NOMO-1 (cell line): ENCODE measurements at regions not wholly inside any gene's neighbourhood (a gene's known extent, or its start where the extent isn't known, plus 50 kb on each side); places are given as distances from the start of the nearest gene placed in this dataset.
"Not testable (repeated sequence)": the region's sequence is repeated elsewhere in the genome, so short reads cannot be mapped to it uniquely, and the experiment has no call there.

Experiments
- DNase-seq, 2 experiments: peaks; one replicate each; lab custom pipeline; 2025; ENCODE audit not compliant: unreplicated experiment in 2 of 2; lab: John Stamatoyannopoulos, UW

- no peak for DNase-seq
Measured at GRCh38 chr7:96921231-96921630, 84.1 kb upstream of the DLX6 start.

GRCh38 chr7:96921771-96922170 lies 83.6 kb upstream of the DLX6 start:
- no peak for DNase-seq

DNA sequence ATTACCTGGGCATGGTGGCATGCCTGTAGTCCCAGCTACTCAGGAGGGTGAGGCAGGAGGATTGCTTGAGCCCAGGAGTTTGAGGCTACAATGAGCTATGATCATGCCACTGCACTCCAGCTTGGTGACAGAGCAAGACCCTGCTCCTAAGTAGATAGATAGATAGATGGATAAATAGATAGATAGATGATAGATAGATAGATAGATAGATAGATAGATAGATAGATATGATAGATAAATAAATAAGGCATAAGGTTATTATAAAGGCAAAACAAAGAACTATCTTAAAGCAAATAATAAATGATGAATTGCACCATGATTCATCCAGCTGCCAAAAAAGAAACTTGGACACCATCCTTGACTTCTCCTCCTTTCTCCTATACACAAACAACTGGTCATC lies 82.0 kb upstream of the DLX6 start:
- not testable (repeated sequence) for DNase-seq

GRCh38 chr7:96927131-96927530 lies 78.2 kb upstream of the DLX6 start:
- DNase-seq = no peak

- no peak for DNase-seq
Measured at GRCh38 chr7:96928965-96929364, 76.4 kb upstream of the DLX6 start.

DNA sequence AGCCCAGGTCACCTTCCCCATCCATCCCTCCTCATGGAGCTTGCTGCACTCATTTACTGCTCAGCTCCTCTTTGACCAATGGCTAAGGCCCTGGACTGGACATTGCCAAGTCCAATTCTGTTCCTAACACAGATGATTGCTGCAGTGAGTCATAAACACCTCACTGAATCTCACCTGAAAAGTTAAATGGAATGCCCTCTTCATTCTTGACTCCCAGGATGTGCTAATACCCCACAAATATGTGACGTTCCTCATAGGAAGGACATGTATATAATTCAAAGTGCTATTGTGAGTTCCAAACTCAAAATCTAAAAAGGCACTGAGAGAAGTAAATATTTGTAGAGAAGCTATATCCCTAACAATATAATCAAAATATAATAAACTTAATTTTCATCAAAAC lies 73.5 kb upstream of the DLX6 start:
- DNase-seq = no peak

- no peak for DNase-seq
Measured at GRCh38 chr7:96933067-96933645, 72.2 kb upstream of the DLX6 start.

- DNase-seq = no peak
Measured at GRCh38 chr7:96936621-96937020, 68.7 kb upstream of the DLX6 start.

DNA sequence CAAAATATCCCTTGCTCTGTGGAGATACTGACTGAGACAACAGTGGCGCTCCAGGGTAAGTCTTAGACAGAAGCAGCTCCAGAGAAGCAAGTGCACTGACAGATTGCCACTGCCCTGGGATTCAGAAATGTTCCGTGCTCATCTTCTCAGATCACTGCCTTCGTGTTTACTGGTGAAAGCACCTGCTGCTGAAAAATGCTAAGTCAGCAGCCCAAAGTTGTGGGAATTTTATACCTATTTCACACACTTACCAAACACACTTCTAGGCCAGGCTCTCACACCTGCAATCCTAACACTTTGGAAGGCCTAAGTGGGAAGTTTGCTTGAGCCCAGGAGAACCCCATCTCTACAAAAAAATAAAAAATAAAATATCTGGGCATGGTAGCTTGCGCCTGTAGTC lies 63.2 kb upstream of the DLX6 start:
- no peak for DNase-seq

DNA sequence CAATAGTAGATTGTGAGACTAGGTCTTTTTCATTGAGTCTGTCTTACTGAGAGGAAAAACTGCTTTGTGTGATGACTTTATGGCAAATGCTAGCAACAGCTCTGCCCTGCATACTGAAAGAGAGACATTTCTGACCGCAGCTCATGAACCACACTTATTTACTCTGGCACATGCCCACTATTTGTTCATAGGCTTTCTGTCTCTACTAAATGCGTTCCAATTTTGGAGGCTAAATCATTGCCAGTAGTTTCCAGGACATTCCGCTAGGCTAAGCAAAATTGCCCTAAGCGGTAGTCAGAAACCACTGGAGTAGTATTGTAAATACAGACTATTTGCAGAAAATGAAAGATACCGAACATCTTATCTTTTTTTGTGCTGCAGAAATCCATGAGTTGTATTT lies 55.6 kb upstream of the DLX6 start:
- DNase-seq = no peak

GRCh38 chr7:96952974-96953391 lies 52.4 kb upstream of the DLX6 start:
- no peak for DNase-seq

DNA sequence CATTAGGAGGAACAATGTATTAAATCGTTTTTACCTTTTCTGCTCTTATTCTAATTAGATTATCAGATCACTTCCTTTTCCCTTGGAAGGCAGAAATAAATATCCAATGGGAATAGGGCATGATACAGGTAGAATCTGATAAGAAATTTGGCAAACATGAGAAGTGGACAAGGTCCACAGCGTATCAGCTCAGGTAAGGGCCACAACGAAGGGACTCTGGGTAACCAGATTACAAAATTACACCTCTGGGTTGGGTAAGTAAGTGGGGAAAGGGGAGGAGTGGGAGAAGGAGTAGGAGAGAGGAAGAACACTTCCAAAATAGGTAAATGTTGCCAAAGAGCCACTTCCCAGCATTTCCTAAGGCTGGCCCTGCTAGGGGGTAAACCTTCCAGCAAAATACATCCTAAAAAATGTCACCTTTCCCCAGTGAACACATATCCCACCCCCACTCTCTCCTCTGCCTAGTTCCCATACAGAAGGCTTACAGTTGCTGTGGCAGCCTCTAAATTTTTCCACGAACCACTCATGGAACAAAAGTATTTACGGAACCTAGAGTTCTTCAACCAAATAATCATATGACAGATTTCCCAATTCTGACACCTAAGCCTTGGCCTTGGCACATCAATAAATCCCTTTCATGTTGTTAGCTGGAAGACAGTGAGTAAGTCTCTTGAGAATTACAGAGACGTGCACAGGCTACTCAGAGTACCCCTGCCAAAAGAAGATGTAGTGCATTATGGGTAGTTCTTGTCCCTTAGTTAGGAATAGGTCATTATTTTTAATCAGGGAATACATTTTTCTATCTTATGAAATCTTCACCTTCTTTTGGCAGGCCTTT lies 51.5 kb upstream of the DLX6 start:
- no peak for DNase-seq
